Breast epithelium (tissue), 3 donors: ENCODE measurements at regions not wholly inside any gene's neighbourhood (a gene's known extent, or its start where the extent isn't known, plus 50 kb on each side); places are given as distances from the start of the nearest gene placed in this dataset.

Source experiments
- CTCF ChIP-seq, 3 donors: fragments of 450-650 bp; IDR thresholded peaks; one replicate each; pipeline ENCODE4 v1.5.1; 2016 to 2017; ENCODE audit warnings: antibody characterized with exemption in 3 of 3, mild to moderate bottlenecking in 3 of 3, moderate library complexity in 3 of 3
- POLR2AphosphoS5 ChIP-seq, 3 donors: sonication (generic); formaldehyde crosslinking; IDR thresholded peaks; one replicate each; pipeline ENCODE4 v1.6.1; 2017; ENCODE audit warnings: antibody characterized with exemption in 3 of 3

GRCh38 chr16:80116711-80117110 is 424.1 kb upstream of the DYNLRB2 start:
- TF ChIP-seq CTCF (IDR thresholded peaks at IDR 0.05), result no peak
- TF ChIP-seq POLR2AphosphoS5 (IDR thresholded peaks at IDR 0.05), result no peak
